ENCODE measurements at regions not wholly inside any gene's neighbourhood (a gene's known extent, or its start where the extent isn't known, plus 50 kb on each side); places are given as distances from the start of the nearest gene placed in this dataset.
"Not testable (repeated sequence)": the region's sequence is repeated elsewhere in the genome, so short reads cannot be mapped to it uniquely, and the experiment has no call there.

DNA sequence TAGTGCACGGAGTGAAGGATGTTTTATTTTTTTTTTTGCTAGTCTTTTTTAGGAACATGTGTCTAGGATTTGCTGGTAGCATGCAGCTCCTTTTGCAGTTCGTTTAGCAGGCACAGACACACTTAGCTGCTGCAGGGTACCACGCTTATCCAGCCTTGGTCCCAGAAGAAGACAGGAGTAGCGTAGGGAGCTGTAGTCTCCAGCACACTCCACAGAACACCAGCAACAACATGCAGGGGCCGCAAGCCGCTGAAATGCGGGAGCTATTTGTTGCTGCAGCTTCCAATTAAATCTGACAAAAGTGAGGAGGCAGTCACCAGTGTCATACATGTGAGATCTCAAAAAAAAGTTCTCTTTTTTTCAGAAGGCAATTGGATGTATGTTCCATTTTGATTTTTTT is 486.2 kb upstream of the KLF6 start:
- intact Hi-C loops (cut with micrococcal nuclease): no loop called here

DNA sequence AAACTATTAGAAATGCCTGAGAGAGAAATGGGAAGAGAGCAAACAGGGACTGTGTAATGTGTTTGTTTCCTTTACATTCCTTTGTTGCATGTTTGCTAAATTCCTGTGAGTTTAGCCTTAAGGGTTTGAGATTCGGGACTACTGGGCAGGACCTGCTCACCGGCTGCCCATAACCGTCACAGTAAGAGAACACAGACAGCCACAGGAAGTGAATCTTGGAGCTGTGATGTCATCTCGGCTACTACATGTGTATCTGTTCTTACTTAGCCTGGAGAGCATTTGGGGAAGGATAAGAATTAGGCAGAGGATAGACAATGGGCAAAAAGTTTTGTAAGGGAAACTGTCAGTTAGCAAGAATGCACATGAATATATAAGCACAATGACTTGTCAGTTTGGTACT is 485.1 kb upstream of the KLF6 start:
- intact Hi-C loops (cut with micrococcal nuclease): no loop called here

DNA sequence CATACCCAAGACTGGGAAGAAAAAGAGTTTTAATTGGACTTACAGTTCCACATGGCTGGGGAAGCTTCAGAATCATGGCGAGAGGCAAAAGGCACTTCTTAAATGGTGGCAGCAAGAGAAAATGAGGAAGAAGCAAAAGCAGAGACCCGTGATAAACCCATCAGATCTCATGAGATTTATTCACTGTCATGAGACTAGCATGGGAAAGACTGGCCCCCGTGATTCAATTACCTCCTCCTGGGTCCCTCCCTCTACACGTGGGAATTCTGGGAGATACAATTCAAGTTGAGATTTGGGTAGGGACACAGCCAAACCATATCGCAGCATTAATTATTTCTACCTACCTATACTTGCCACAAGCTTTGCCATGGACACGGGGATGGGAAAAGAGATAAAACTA is 483.5 kb upstream of the KLF6 start:
- intact Hi-C loops (cut with micrococcal nuclease): not testable (repeated sequence)

DNA sequence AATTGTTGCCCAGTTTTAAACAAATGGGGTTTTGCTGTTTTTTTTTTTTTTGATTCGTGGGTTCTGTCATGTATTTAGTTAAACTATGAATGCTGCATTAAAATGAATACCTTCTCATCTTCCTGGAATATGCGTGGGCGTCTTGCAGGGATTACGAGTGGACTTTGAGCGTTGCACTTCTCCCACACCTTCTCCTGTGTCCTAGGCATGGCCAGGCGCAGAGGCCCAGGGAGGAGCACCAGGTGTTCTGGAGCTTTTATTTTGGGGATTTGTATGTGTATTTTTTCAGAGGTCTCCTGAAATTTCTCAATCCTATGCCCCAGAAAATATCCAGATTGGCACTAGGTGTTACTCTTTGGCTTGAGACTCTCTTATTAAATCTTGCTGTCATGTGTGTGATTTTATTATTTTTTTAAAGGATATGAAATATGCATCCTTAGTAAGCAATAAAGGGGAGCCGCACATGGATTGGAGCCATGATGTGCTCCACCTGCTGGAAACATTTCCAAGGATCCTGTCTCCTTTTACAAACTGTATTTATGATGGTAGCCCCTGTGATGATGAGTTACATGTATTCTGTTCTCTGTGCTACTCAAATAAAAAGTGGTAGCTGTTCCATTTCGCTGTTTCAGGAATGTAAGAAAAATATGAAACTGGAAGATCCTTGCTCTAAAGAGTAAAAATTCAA is 482.2 kb upstream of the KLF6 start:
- intact Hi-C loops (cut with micrococcal nuclease): no loop called here

DNA sequence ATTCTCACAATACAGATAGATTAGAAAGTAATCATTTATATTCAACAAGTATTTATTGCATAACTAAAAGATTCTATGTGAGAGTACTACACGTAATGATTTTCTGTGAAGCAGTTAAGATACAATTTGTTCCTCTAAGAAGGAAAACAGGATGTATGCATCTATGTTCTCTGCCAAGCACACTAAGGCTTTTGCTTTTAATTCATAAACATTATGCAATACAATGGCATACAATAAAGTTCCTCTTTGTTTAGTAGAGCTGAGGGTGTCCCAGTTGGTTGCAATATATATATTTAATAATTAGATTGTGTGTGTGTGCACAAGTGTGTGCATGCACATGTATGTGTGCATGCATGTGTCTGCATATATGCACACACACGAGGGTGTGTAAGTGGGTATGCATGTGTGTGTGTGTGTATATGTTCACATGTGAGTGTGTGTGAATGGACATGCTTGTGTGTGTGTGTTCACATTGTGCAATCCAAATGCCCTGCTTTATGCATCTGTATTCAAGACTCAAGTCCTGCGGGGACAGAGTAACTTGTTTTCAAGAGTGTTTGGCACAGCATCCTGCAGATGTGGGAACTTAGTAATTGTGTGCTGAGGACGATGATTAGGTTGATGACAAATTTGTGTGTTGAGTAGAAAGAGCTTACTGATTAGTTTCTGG is 481.5 kb upstream of the KLF6 start:
- intact Hi-C loops (cut with micrococcal nuclease): no loop called here

DNA sequence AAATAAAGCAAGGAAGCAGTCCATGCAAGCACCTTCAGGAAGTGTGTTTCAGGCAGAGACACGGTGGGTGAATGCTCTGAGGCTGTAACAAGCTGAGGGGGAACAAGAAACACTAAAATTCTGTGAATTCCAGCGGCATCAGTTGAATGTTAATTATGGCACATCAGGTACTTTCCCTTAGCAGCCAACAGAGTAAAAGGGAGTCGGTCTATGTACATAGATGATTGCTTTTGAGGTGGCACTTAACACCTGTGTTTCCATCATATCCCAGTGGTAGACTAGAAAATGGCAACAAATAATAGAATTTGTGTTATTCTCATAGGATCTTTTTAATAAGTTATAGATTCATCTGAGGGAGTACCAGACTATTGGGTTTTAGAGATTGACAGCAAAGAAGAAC is 481.0 kb upstream of the KLF6 start:
- intact Hi-C loops (cut with micrococcal nuclease): no loop called here

DNA sequence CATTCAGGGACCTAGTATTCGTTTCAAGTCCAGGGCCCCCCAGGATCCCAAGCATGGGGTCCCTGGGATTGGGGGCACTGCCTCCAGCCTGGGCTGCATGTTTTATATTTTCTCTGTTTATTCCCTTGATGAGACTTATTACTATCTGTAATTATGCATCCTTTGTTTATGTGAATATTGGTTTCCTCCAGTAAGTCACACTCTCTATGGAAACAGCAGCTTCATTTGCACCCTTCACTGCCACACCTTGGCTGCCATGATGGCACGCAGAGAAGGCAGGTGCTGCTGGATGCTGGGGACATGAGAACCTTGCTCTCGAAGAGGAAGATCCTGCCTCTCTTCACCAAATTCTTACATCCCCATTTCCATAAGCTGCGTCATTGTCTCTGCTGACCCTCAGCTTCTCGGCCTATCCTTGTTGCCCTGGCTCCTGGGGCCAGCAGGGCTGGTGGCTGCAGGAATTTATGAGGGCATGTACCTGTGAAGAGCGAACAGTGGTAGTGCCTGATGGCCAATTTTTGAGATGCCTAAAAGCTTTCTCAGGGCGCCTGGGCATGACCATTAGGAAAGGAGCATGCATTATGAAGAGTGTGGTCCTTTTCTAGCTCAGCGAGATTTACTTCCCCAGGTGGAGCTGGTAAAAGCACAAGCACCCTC is 479.3 kb upstream of the KLF6 start:
- intact Hi-C loops (cut with micrococcal nuclease): no loop called here

DNA sequence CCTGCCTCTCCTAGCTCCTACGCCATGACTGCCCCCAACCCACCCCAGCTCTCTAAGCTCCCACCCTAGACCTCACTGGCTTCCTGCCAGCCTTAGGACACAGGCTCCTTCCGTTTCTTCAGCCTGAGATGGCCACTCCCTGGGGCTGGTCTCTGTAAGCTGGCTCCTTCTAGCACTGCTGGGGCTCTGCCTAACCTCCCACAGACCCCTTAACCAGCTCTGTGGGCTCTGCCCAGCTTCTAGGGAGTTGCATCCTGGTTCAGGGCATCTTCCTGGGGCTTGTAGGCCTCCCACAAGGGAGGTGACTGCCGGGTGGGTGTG is 478.6 kb upstream of the KLF6 start:
- intact Hi-C loops (cut with micrococcal nuclease): no loop called here

DNA sequence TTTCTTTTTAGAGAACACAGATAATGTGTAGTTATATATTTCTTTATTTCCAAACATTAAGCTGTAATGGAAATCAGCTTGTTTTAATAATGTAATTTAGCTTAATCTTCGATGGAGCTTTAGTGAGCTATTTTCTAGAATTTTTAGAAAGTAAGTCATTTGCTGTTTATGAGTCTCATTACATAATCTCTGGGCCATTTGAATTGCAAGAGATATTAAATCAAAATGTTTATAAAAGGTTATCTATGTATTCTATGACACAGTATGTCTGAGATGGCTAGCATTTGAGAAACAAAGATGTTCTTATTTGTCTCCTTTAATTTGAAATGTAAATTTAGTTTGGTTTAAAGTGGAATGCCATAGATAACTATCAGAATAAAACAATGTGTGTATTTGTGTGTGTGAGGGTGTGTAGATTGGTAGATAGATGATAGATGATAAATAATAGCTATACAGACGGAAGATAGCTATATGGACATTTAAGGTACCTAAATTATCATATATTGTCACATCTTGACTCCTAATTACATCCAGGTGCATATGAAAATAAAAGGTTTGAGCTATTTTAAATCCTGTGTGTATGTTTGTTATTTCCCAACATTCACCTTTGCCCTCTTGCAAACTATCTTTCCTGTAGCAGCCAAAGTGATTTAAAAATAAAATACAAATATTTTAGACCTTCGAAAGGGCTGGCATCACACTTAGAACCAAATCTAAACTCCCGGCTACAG is 478.0 kb upstream of the KLF6 start:
- intact Hi-C loops (cut with micrococcal nuclease): no loop called here

DNA sequence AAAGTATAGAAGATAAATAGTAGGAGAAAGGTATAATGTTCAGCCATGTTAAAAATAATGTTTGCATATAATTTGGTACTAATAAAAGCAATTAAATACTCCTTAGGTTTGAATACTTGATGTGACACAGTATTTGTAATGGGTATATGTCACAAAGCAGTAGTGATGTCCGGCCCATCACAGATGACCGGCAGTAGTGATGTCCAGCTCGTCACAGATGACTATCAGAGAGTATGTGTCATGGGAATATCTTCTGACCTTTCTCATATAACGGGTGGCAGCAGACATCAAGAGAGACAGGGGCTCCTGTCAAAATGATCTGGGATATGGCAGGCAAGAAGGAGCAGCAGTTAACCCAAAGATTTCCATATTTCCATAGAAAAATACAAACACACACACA is 477.4 kb upstream of the KLF6 start:
- intact Hi-C loops (cut with micrococcal nuclease): no loop called here

DNA sequence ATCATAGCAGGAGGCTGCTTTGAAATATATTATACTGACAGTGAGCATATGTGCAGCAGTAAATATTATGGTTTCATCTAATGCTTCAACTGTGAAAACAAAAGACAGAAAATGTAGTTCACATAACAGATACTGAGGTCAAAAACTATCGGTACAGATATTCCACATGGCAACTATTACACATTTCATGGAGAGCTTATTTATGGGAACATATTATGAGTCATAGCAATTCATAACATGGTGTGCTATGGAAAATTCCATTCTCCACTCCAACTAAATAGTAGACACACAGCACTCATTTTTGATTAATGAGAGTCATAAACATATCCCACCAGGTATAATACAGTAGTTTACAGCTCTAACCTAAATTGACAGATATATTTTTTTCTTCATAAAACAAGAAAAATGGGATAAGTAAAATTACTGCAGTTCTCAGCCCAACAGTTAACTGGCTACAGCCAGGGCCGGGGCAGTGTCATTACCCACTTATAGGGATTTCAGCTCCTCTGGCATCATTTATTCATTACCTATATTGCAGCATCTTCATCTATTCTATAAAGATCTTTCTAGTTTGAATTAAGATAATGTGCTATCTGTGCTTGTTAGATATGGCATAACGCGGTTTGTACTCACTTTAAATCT is 475.6 kb upstream of the KLF6 start:
- intact Hi-C loops (cut with micrococcal nuclease): no loop called here

DNA sequence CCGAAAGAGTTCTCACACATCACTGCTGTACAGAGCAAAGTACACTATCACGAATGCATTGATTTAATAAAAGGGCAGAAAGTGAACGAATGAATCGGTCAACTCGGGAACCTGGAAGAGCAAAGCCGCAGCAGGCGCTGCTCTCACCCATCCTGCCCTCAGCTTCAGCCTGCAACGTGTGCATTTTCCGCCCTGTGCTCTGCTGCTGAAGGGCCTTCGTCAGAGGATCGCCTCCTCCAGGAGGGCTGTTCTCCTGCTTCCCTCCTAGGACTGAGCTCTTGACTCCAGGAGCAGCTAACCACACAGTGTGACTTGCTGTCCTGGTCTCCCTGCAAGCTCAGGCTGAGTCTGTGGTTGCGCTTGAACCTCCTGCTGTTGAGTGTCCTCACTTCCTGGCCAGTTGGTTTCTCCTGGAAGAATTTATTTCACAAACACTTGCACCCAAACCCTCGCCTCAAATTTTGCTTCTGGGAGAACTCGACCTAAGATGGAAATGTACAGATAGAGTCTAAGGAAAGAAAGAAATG is 473.0 kb upstream of the KLF6 start:
- intact Hi-C loops (cut with micrococcal nuclease): no loop called here

DNA sequence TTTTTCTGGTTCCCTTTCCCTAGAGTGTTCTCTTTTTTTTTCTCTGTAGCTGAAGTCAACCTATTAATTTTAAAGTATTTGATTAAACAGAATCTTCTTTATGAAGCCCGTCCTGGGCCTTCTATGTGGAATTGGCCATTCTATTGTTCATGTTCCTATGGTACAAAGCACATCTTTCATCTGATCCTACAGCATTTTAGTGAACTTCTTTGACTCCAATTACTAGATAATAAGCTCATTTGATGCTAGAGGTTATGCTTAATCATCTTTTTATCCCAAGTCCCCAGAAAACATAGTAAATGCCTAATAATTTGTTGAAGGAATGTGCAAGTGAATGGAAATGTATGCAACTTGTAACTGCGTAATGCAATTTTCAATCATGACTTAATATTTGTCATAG is 472.0 kb upstream of the KLF6 start:
- intact Hi-C loops (cut with micrococcal nuclease): no loop called here

DNA sequence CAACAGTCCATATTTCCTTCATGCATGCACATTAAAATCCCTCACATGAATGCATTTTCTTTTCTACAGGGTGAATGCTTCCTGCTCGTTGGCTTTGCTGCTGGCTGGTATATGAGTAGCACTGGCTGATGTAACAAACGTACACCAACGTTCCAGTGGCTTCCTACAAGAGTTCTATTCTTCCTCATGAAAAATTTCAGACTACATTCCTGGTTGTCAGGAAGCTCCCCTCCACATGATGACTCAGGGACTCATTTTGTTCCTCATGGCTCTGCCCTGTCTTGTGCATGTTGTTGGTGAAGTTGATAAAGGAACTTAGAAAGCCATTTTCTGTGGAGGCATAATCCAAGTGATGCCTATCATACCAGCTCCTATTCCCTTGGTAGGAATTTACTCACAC is 470.7 kb upstream of the KLF6 start:
- intact Hi-C loops (cut with micrococcal nuclease): no loop called here

DNA sequence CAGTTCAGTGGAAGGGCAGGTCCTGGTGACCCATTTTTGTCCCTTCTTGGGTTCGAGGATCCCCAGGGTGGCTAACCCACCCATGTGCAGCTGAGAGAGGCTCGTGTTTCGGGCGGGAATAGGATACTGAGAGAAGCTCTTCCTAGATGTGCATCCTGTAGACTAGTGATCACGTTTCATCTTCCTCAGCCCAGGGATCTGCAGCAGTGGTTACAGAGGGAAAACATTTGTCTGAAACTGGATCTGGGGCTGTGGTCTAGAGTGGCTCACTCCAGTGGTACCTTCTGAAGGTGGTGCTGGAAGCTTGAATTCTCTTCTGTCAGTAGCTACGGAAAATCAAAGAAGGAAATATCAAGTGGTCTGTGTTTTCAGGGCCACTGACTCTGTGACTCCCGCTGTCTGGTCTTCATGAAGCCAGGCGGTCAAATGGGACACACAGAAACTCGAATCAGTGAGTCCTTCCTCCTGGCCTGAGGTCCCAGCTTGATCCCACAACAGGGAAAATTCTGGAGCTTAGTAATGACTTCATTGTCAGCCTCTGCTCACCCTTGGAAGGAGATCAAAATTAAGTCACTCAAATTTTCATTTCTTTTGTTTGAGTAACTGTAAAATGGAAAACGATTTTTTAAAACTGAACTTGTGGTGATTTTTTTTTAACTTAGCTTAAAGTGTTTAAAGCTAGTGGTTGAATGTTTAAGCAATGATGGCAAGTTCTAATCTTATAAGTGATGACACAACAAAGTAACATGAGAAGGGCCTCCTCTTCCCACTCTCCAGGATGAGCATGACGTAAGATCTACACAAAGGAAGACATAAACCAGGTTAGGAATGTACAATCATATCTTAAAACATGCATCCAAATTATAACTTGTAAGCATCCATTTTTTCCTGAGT is 469.3 kb upstream of the KLF6 start:
- intact Hi-C loops (cut with micrococcal nuclease): no loop called here

DNA sequence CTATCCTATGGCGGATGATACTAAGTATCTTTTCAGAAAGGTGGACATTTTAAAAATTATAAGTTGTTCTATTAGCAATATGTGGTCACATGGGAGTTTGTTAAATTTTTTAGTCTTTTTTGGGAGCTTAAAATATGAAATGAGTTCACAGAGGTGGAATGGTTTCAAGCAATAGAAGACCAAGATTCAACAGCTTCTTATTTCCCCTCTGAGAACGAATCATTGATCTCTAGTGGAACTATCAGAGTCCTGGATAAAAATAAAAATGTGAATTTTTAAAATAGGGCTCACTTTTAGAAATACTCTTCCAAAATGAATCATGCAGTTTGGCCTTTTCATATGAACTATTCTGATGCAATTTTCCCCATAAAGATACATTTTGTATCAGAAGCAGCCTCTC is 467.7 kb upstream of the KLF6 start:
- intact Hi-C loops (cut with micrococcal nuclease): no loop called here

DNA sequence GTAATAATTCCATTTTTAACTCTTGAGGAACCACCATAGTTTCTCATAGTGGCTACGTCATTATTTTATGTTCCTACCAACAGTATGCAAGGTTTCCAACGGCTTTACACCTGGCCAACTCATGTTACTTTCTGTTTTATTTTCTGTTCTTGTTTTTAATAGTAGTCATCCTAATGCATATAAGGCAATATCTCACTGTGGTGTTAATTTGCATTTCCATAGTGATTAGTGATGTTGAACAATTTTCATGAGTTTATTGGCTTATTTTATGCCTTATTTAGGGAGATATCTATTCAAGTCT is 465.5 kb upstream of the KLF6 start:
- intact Hi-C loops (cut with micrococcal nuclease): no loop called here

DNA sequence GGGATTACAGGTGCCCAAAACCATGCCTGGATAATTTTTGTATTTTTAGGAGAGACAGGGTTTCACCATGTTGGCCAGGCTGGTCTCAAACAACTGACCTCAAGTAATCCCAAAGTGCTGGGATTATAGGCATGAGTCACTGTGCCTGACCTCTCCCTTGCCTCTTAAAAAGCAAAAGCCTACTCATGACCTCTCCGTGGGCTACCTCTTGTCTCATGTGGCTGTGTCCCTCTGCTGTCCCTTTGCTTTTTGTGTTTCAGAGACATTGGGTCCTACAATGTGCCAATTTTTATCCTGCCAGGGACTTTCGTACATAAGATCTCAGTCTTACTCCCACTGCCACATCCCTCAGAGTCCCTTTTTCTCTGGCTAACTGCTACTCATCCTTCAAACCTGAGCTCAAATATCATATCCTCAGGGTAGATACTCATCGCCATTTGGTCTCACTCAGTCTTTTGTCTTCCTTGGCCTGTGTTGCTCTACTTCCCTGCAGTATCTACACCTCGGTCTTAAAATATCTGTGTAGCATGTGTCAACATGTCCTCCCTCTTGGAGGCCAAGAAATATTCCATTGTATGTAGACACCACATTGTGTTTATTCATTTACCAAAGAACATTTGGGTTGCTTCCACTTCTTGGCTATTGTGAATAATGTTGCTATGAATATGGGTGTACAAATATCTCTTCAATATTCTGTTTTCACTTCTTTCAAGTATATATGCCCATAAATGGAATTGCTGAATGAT is 465.0 kb upstream of the KLF6 start:
- intact Hi-C loops (cut with micrococcal nuclease): loop anchor here (5.0 kb wide), 1 partner anchor 118 kb away; no protein-coding TSS in a partner anchor

DNA sequence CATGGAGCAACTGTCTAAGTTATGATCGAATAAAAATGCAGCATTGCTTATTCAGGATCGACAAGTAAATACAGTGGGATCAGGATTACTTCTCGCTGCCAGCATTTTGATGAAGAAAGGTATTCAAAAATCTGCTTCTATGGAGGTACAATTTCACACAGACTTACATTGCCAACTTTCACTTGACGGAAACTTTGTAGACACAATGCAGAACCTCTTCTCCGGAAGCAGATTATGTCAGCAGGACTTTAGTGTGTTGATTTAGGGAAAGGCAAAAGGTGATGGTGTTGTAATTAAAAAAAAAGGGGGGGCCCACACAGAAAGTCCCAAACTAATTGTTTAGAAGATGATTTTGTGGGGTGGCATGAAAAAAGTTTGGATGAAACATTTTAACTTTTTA is 462.4 kb upstream of the KLF6 start:
- intact Hi-C loops (cut with micrococcal nuclease): loop anchor here (5.0 kb wide), 1 partner anchor 115 kb away; no protein-coding TSS in a partner anchor

DNA sequence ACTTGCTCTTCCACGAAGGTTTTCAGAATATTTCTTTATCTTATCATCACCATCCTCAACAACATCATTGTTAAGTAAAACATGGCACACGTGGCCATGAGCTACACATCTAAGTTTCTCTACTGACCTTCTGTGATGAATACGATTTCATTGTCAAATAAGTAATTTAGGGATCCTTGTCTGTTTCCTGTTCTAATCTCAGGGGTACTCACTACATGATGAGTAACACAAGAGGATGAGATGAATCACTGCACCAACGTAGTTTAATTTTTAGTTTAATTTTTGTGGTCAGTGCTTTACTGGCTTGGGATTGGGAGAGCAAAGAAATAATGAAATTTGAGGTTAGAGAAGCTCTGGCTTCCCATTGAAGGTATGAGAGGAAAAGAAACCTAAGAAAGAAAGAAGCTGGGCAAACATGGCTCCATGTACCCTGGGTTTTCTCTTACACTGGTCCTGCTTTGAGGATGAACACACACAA is 461.9 kb upstream of the KLF6 start:
- intact Hi-C loops (cut with micrococcal nuclease): loop anchor here (5.0 kb wide), 1 partner anchor 115 kb away; no protein-coding TSS in a partner anchor
